KMS-11 (cell line): ENCODE measurements at regions not wholly inside any gene's neighbourhood (a gene's known extent, or its start where the extent isn't known, plus 50 kb on each side); places are given as distances from the start of the nearest gene placed in this dataset.

Experiments used
- H2AFZ ChIP-seq: fragments of 200-600 bp; sonication (generic); 2 replicates; pipeline ENCODE4 v1.6.1; 2016; ENCODE audit warnings: antibody characterized with exemption, mixed run types, low read depth
- H3K27ac ChIP-seq: fragments of 200-600 bp; sonication (generic); 2 replicates; pipeline ENCODE4 v1.6.1; 2016; ENCODE audit warnings: mild to moderate bottlenecking, mixed run types
- H3K27me3 ChIP-seq: fragments of 200-600 bp; sonication (generic); 2 replicates; pipeline ENCODE4 v1.6.1; 2017; ENCODE audit warnings: mild to moderate bottlenecking, low read depth, mixed run types, moderate library complexity; ENCODE audit not compliant: insufficient read depth
- H3K36me3 ChIP-seq: fragments of 200-600 bp; sonication (generic); 2 replicates; pipeline ENCODE4 v1.6.1; 2017; ENCODE audit warnings: mild to moderate bottlenecking, mixed run types; ENCODE audit not compliant: insufficient read depth
- H3K4me1 ChIP-seq: fragments of 200-600 bp; sonication (generic); 2 replicates; pipeline ENCODE4 v1.6.1; 2016; ENCODE audit warnings: mild to moderate bottlenecking, low read depth, mixed run types; ENCODE audit not compliant: poor library complexity, severe bottlenecking
- H3K4me2 ChIP-seq: fragments of 200-600 bp; sonication (generic); 2 replicates; pipeline ENCODE4 v1.7.0; 2016; ENCODE audit warnings: mild to moderate bottlenecking, mixed run types
- H3K4me3 ChIP-seq: fragments of 200-600 bp; sonication (generic); IDR thresholded peaks from 2 replicates; pipeline ENCODE4 v1.6.1; 2017; ENCODE audit warnings: low read depth, low read length, mixed read lengths; ENCODE audit not compliant: insufficient read depth
- H3K79me2 ChIP-seq: fragments of 200-600 bp; sonication (generic); 2 replicates; pipeline ENCODE4 v1.6.1; 2016; ENCODE audit warnings: low read depth, mixed run types; ENCODE audit not compliant: insufficient read depth
- H3K9ac ChIP-seq: fragments of 200-600 bp; sonication (generic); 2 replicates; pipeline ENCODE4 v1.6.1; 2016; ENCODE audit warnings: mild to moderate bottlenecking, mixed run types
- H4K20me1 ChIP-seq: fragments of 200-600 bp; sonication (generic); 2 replicates; pipeline ENCODE4 v1.6.1; 2016; ENCODE audit warnings: mild to moderate bottlenecking, mixed run types; ENCODE audit not compliant: insufficient read depth
- CTCF ChIP-seq: fragments of 200-600 bp; sonication (generic); conservative IDR thresholded peaks from 2 replicates; pipeline ENCODE4 v1.6.1; 2017; ENCODE audit warnings: low read depth, mild to moderate bottlenecking, antibody characterized with exemption, low read length, moderate library complexity, mixed read lengths

GRCh38 chr12:22781339-22781738, 156.4 kb downstream of the ETNK1 start:
- Histone ChIP-seq H2AFZ (no peak overlapping the region), H3K27me3 (no peaks in the 10 kb centered on the region), H3K79me2 (no peaks in the 10 kb centered on the region), H4K20me1 (no peaks in the 10 kb centered on the region), H3K4me3 (no peak overlapping the region), H3K9ac (no peak overlapping the region), H3K4me2 (no peak overlapping the region), H3K36me3 (no peaks in the 10 kb centered on the region), H3K4me1 (no peaks in the 10 kb centered on the region), H3K27ac (no peak overlapping the region)
- no peak for TF ChIP-seq CTCF

- H3K79me2 ChIP-seq = no peaks in the 10 kb centered on the region
- no peak overlapping the region for H3K4me3 ChIP-seq
- H3K4me2 ChIP-seq = no peak overlapping the region
- no peak overlapping the region for H3K27ac ChIP-seq
- H3K27me3 ChIP-seq = no peaks in the 10 kb centered on the region
- no peak for TF ChIP-seq CTCF
- no peak overlapping the region for H2AFZ ChIP-seq
- H3K36me3 ChIP-seq = no peaks in the 10 kb centered on the region
- H3K4me1 ChIP-seq = no peaks in the 10 kb centered on the region
- no peaks in the 10 kb centered on the region for H4K20me1 ChIP-seq
- no peak overlapping the region for H3K9ac ChIP-seq
Measured at GRCh38 chr12:22787557-22787956, 162.6 kb downstream of the ETNK1 start.

GRCh38 chr12:22788913-22789312, 163.9 kb downstream of the ETNK1 start:
- Histone ChIP-seq H3K79me2 (no peaks in the 10 kb centered on the region), H2AFZ (no peak overlapping the region), H3K27me3 (no peaks in the 10 kb centered on the region), H4K20me1 (no peaks in the 10 kb centered on the region), H3K27ac (no peak overlapping the region), H3K4me3 (no peak overlapping the region), H3K9ac (no peak overlapping the region), H3K36me3 (no peaks in the 10 kb centered on the region), H3K4me2 (no peak overlapping the region), H3K4me1 (no peaks in the 10 kb centered on the region)
- no peak for TF ChIP-seq CTCF

GRCh38 chr12:22792138-22792537, 167.2 kb downstream of the ETNK1 start:
- Histone ChIP-seq H3K4me1 (no peaks in the 10 kb centered on the region), H3K27ac (no peak overlapping the region), H3K36me3 (no peaks in the 10 kb centered on the region), H3K4me3 (no peak overlapping the region), H2AFZ (no peak overlapping the region), H3K4me2 (no peak overlapping the region), H4K20me1 (no peaks in the 10 kb centered on the region), H3K9ac (no peak overlapping the region), H3K27me3 (no peaks in the 10 kb centered on the region), H3K79me2 (no peaks in the 10 kb centered on the region)
- no peak for TF ChIP-seq CTCF

GRCh38 chr12:22794017-22794416, 169.0 kb downstream of the ETNK1 start:
- no peak overlapping the region for H2AFZ ChIP-seq
- no peaks in the 10 kb centered on the region for H3K4me1 ChIP-seq
- no peak for TF ChIP-seq CTCF
- H3K79me2 ChIP-seq = no peaks in the 10 kb centered on the region
- H3K9ac ChIP-seq = no peak overlapping the region
- no peak overlapping the region for H3K27ac ChIP-seq
- H3K4me2 ChIP-seq = no peak overlapping the region
- no peaks in the 10 kb centered on the region for H3K36me3 ChIP-seq
- H3K27me3 ChIP-seq = no peaks in the 10 kb centered on the region
- H3K4me3 ChIP-seq = no peak overlapping the region
- H4K20me1 ChIP-seq = no peaks in the 10 kb centered on the region
